DMS79 treated with DMSO at 0.1 percent for 48 hours (cell line): ENCODE measurements at regions not wholly inside any gene's neighbourhood (a gene's known extent, or its start where the extent isn't known, plus 50 kb on each side); places are given as distances from the start of the nearest gene placed in this dataset.
"Not testable (repeated sequence)": the region's sequence is repeated elsewhere in the genome, so short reads cannot be mapped to it uniquely, and the experiment has no call there.

ENCODE experiments used
- DNase-seq: peaks from one replicate; lab custom pipeline; 2025; lab: John Stamatoyannopoulos, UW

- DNase-seq: no peak
Measured at GRCh38 chr2:183623227-183623626, 499.0 kb downstream of the NUP35 start.

- no peak for DNase-seq
Measured at GRCh38 chr2:183630964-183631363, 506.7 kb downstream of the NUP35 start.

- DNase-seq: no peak
Measured at GRCh38 chr2:183656121-183656520, 531.9 kb downstream of the NUP35 start.

DNA sequence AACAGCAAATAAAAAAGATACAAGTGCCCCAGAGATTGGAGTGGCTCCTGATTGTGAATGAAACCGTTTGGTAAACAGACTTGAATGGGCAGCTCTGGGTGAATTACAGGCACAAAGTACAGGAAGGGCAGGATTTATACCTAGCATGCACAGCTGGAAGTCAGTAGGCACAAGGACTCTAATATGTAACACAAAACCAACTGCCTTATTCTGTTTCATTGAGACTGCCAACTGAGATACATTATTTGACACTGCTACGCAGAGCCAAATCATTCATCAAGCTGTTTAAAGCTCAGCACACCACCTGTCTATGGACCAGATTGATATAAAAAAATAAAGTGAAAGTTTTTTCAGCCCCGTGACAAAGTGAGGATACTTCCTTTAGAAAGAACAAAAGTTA, 541.2 kb downstream of the NUP35 start:
- peak; percentile 11 for DNase-seq

GRCh38 chr2:183666031-183666430, 541.8 kb downstream of the NUP35 start:
- no peak for DNase-seq

DNA sequence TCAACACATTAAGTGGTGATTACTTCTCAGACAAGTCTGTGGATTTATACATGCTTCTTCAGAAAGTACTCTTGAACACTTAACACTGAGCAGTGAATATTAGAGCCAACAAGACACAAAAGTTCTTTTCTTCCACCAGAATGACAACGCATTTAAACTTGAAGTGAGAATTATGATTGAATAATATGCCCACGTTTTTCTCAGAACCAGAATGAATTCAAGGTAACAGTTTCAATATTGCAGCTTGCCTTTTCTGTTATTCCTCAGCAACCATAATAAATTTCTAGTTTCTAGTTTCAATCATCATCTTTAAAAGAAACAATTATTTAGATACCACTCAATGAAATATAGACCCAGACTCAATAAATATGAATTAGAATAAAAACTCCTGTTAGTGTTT, 547.0 kb downstream of the NUP35 start:
- DNase-seq: no peak

DNA sequence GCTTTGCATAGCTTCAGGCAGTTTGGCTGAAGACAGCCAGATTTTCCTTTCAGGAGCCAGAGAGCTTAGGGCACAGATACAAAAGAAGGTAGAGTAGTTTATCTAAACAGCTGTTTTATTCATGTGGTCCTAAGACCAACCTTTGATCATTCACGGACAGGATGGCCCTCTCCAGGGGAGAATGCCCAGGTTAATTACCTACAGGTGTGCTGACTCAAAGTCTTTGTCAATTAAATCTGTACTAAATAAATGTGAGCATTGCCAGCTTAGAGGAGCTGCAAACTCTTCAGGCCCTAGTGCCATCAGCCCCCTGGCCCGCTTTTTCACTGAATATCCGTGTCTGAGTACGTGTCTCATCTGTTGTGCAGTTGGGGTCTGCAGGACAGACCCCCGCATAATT, 554.7 kb downstream of the NUP35 start:
- DNase-seq: no peak

DNA sequence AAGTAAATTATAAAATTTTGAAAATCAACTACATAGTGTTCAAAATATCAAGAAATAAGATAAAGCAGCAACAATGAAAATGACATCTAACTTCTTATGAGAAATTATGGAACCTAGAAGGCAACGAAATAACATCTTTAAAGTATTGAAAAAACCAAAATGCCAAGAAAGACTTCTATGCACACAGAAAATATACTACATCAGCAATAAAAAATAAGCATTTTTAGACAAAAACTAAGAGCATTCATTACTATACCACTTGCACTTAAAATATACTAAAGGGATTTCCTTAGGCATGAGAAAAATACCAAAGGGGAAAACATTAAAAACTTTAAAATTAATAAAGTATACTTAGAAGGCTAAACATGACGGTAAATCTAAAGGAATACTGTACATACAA, 556.3 kb downstream of the NUP35 start:
- DNase-seq: no peak

- DNase-seq: no peak
Measured at GRCh38 chr2:183684686-183685085, 560.4 kb downstream of the NUP35 start.

GRCh38 chr2:183696028-183696427, 571.8 kb downstream of the NUP35 start:
- DNase-seq: no peak

DNA sequence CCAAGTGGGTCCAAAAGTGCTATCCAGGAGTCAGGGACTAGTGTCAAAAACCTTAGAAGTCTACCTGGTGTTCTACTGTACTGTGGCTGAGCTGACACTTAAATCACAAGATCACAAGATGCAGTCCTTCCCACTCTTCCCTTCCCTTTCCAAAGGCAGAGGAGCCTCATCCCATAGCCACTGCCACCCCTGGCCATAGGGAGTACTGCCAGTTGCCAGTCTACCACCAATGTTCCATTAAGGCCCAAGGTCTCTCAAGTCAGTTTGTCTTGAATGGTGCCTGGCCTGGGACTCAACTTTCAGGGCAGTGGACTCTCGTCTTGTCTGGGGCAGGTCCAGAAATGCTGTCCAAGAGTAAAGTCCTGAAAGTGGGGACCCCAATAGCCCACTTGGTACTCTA, 585.6 kb downstream of the NUP35 start:
- no peak for DNase-seq

DNA sequence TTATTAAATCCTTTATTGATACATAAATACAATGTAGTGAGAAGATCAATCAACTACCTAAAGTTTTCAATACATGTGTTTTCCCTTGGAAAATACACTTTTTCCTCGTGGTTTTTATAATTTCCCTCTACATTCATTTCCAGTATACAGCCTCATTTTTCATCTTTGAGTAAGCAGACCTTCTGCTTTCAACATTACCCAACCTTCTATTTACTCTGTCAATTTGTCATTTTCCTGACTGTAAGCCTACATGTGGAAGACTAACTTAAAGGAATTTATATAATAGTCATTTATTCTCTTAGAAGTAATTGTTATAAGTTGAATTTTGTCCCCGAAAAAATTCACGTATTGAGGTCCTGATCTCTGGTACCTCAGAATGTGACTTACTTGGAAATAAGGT, 594.0 kb downstream of the NUP35 start:
- no peak for DNase-seq

DNA sequence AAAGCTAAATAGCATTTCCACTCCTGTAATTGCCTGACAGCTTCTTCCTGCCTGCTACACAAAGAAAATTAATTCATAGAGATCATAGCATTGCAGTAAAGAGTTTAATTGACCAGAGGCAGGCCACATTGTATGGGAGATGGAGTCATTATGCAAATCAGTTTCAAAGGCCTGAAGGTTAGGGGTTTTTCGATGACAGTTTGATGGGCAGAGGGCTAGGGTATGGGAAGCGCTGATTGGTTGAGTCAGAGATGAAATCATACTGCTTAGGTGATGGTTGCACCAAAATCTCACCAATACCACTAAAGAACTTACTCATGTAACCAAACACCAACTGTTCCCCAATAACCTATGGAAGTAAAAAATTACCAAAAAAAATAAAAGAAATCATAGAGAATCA, 599.0 kb downstream of the NUP35 start:
- no peak for DNase-seq

DNA sequence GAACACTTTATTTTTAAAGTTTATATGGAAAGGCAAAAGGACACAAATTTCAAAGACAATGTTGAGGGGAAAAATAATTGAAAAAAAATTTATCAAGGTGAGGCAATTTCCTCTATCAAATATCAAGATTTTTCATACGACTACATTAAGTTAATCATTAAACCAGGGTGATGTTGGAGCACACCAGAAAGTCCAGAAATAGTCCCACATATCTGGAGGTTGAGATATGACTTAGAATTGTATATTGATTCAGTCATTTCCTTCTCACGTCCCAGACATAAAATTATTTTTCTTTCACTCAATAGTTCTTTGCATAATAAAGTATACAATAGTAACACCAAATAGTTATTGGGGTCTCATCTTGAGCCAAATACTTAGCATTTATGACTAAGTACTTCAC, 605.1 kb downstream of the NUP35 start:
- DNase-seq: no peak

DNA sequence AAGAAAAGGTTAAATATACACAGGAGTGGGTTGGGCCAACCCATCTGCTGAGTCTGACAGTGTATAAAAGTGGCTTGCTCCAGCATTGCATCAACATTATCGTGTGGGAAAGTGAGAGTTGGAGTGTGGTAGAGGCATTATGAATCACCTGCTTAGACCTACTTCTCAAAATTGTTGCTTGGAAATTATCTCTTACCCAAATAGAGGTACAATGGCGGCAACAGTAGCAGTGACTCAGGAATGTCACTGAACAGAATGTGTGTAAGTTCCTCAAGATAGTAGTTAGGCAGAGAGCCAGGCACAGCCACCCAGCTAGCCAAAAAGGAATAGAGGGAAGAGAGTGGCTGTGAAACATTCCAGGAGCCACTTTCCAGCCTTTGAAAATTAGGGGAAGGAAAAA, 616.0 kb downstream of the NUP35 start:
- DNase-seq: no peak

GRCh38 chr2:183752571-183752970, 628.3 kb downstream of the NUP35 start:
- no peak for DNase-seq

GRCh38 chr2:183759033-183759432, 634.8 kb downstream of the NUP35 start:
- no peak for DNase-seq

DNA sequence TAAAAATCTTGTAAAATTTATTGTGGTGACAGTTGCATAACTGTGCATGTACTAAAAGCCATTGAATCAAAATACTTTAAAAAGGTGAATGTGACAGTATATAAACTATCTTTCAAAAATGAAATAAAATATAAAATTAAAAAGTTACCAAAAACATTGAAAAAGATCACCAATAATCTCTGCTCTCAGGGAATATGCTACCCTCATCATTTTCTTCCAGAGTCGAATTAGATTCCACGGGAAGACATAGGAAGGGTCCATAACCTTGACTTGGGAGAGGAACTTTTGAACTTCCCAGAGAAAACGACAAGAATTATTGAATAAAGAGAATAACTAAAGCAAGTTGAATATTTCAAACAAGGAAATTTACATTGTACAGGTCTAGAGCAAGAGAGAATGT, 649.5 kb downstream of the NUP35 start:
- DNase-seq: no peak

GRCh38 chr2:183780072-183780471, 655.8 kb downstream of the NUP35 start:
- DNase-seq: no peak

DNA sequence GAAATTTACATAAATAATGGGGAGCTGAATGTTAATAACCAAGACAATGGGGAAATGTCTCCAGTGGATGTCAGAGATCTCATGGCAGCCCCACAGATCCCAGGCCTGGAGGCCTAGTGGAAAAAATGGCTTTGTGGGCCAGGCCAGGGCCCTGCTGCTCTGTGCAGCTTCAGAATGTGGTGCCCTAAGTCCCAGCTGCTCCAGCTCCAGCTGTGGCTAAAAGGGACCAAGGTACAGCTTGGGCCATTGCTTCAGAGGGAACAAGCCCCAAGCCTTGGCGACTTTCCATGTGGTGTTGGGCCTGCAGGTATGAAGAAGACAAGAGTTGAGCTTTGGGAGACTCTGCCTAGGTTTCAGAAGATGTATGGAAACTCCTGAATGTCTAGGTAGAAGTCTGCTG, 658.2 kb downstream of the NUP35 start:
- DNase-seq: no peak

- not testable (repeated sequence) for DNase-seq
Measured at GRCh38 chr2:183788796-183789195, 664.6 kb downstream of the NUP35 start.

- DNase-seq: not testable (repeated sequence)
Measured at GRCh38 chr2:183792165-183792924, 668.1 kb downstream of the NUP35 start.

GRCh38 chr2:183798535-183798934, 674.3 kb downstream of the NUP35 start:
- DNase-seq: no peak

GRCh38 chr2:183799761-183800160, 675.5 kb downstream of the NUP35 start:
- no peak for DNase-seq
